ENCODE measurements at regions not wholly inside any gene's neighbourhood (a gene's known extent, or its start where the extent isn't known, plus 50 kb on each side); places are given as distances from the start of the nearest gene placed in this dataset.

DNA sequence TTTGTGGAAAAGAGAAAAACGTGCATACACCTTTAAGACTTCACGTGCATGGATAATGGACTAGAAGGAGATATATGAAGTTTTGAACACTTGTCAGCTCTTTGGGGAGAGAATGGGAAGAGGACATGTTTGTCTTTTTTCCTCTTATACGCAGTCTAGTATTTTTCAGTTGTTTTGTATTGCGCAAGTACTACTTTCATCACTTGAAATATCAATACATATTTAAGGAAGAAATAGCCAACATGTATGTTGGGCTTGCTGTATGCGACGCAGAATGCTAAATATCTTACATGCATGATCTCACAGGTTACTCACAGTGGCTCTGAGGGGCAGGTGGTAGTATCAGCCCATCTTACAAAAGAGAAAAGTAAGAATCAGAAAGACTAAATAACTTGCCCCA lies 176.5 kb upstream of the RUNX1 start:
- TF ChIP-seq CTCF (IDR thresholded peaks at IDR 0.05; ENCODE audit: low read depth, low read length, poor library complexity, severe bottlenecking) = no peak
- TF ChIP-seq EZH2phosphoT487 (IDR thresholded peaks at IDR 0.05; ENCODE audit: borderline replicate concordance, low read length) = no peak

All from DOHH2 (cell line).